GM18870 (cell line): ENCODE measurements at regions not wholly inside any gene's neighbourhood (a gene's known extent, or its start where the extent isn't known, plus 50 kb on each side); places are given as distances from the start of the nearest gene placed in this dataset.

Experiments used
- ATAC-seq: cut with Tn5 transposase; IDR thresholded peaks from one replicate; pipeline ENCODE4 v1.9.1; 2021; ENCODE audit warnings: moderate library complexity; ENCODE audit not compliant: unreplicated experiment

GRCh38 chr2:66717218-66717905, 282.4 kb downstream of the MEIS1 start:
- no peak for ATAC-seq

- ATAC-seq, result no peak
Measured at GRCh38 chr2:66717973-66718372, 283.0 kb downstream of the MEIS1 start.

- ATAC-seq, result no peak
Measured at GRCh38 chr2:66721776-66722175, 286.9 kb downstream of the MEIS1 start.

GRCh38 chr2:66724241-66724640, 289.3 kb downstream of the MEIS1 start:
- ATAC-seq, result no peak

- ATAC-seq, result no peak
Measured at GRCh38 chr2:66729416-66730330, 294.7 kb downstream of the MEIS1 start.

GRCh38 chr2:66730441-66730840, 295.5 kb downstream of the MEIS1 start:
- ATAC-seq, result no peak

GRCh38 chr2:66733364-66733999, 298.6 kb downstream of the MEIS1 start:
- ATAC-seq, result no peak

- ATAC-seq, result no peak
Measured at GRCh38 chr2:66748939-66749338, 314.0 kb downstream of the MEIS1 start.

- no peak for ATAC-seq
Measured at GRCh38 chr2:66749566-66749965, 314.6 kb downstream of the MEIS1 start.

- no peak for ATAC-seq
Measured at GRCh38 chr2:66753257-66753656, 318.3 kb downstream of the MEIS1 start.

GRCh38 chr2:66753660-66754059, 318.7 kb downstream of the MEIS1 start:
- ATAC-seq, result no peak

GRCh38 chr2:66755974-66756373, 321.0 kb downstream of the MEIS1 start:
- no peak for ATAC-seq

GRCh38 chr2:66761826-66762225, 326.9 kb downstream of the MEIS1 start:
- ATAC-seq, result no peak

GRCh38 chr2:66762761-66763160, 327.8 kb downstream of the MEIS1 start:
- ATAC-seq, result no peak

- ATAC-seq, result no peak
Measured at GRCh38 chr2:66766582-66766981, 331.7 kb downstream of the MEIS1 start.

- no peak for ATAC-seq
Measured at GRCh38 chr2:66771359-66771976, 336.5 kb downstream of the MEIS1 start.

GRCh38 chr2:66772618-66773017, 337.7 kb downstream of the MEIS1 start:
- no peak for ATAC-seq

- ATAC-seq, result no peak
Measured at GRCh38 chr2:66775730-66776422, 341.0 kb downstream of the MEIS1 start.

- no peak for ATAC-seq
Measured at GRCh38 chr2:66781804-66782203, 346.9 kb downstream of the MEIS1 start.

GRCh38 chr2:66782780-66783361, 347.9 kb downstream of the MEIS1 start:
- ATAC-seq, result no peak
